ENCODE measurements at regions not wholly inside any gene's neighbourhood (a gene's known extent, or its start where the extent isn't known, plus 50 kb on each side); places are given as distances from the start of the nearest gene placed in this dataset.

DNA sequence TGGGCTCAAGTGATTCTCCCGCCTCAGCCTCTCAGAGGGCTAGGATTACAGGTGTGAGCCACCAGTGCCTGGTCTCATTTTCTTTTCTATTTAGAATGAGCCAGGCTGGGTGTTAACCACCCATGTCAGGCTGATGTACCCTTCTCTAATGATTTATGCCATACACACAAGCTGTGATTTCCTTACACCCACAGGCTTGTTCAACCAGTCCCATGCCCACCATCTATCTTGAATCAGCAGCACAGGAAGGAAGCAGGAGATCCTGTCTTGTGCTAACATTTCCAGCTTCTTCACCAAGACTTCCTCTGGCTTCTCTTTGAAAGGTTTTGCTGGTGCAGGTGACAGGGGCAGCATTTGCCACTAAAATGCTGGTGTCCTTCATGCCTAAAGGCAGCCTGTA, 176.4 kb downstream of the GATA3 start:
- no peak overlapping the region for H2AFZ ChIP-seq (ENCODE audit: low read depth, low read length)
- H3K27ac ChIP-seq (ENCODE audit: insufficient read depth, low read depth, low read length) = no peak overlapping the region
- dilution Hi-C loops (cut with MboI; ENCODE audit: extremely low pct_ligation_motif_present, low sequenced_read_pairs) (no loop called here), intact Hi-C loops (cut with micrococcal nuclease) (no loop called here)
- H3K79me2 ChIP-seq (ENCODE audit: control insufficient read depth, insufficient read depth, low read length) = no peaks in the 10 kb centered on the region
- H3K9me3 ChIP-seq (replicated peaks; ENCODE audit: control insufficient read depth, insufficient read depth, low read length) = no peaks in the 10 kb centered on the region
- FAIRE-seq (no peak), DNase-seq (ENCODE audit: low read depth, low spot score) (no peak)
- H3K27me3 ChIP-seq (ENCODE audit: control insufficient read depth in 2 of 2, insufficient read depth in 2 of 2, low read length in 2 of 2) = no peaks in the 10 kb centered on the region
- ChIA-PET POLR2A (no interaction called here), CTCF (no interaction called here)
- no TSS peak for BruUV-seq (replicated peaks)
- H3K36me3 ChIP-seq (ENCODE audit: control insufficient read depth in 2 of 2, extremely low read depth in 1 of 2, insufficient read depth in 2 of 2, low read length in 2 of 2) = no peaks in the 10 kb centered on the region
- no peak overlapping the region for H3K4me3 ChIP-seq (replicated peaks in 1 of 3; ENCODE audit: insufficient read depth in 1 of 3, low read depth in 1 of 3, low read length in 3 of 3)
- no peak overlapping the region for H3K9ac ChIP-seq (replicated peaks; ENCODE audit: extremely low read depth, insufficient read depth, low read length)
- H3K9me1 ChIP-seq (replicated peaks; ENCODE audit: control insufficient read depth, extremely low read depth, insufficient read depth, low read length) = no peaks in the 10 kb centered on the region
- TF ChIP-seq POLR2A (IDR thresholded peaks at IDR 0.05; ENCODE audit: low read depth, low read length) = no peak
- no peak for TF ChIP-seq EZH2 (IDR thresholded peaks at IDR 0.05; ENCODE audit: borderline replicate concordance, low read depth, low read length, severe bottlenecking)
- TF ChIP-seq, protein P1, sequence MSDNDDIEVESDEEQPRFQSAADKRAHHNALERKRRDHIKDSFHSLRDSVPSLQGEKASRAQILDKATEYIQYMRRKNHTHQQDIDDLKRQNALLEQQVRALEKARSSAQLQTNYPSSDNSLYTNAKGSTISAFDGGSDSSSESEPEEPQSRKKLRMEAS (IDR thresholded peaks at IDR 0.05; ENCODE audit: insufficient read depth, insufficient read length) = no peak
- TF ChIP-seq JUN (IDR thresholded peaks at IDR 0.05; ENCODE audit: borderline replicate concordance, insufficient read depth, insufficient read length, low read depth) = no peak
- TF ChIP-seq GATA2 (IDR thresholded peaks at IDR 0.05; ENCODE audit: insufficient read depth, insufficient read length, low read depth, low read length) = no peak
- TF ChIP-seq MYC (IDR thresholded peaks at IDR 0.05; ENCODE audit: low read depth, low read length) = no peak
- no peak for TF ChIP-seq POLR2AphosphoS5 (IDR thresholded peaks at IDR 0.05; ENCODE audit: insufficient read depth, low read depth, low read length)
- no peak for TF ChIP-seq FOS (IDR thresholded peaks at IDR 0.05; ENCODE audit: borderline replicate concordance, insufficient read depth, low read length)
- TF ChIP-seq, protein P2, sequence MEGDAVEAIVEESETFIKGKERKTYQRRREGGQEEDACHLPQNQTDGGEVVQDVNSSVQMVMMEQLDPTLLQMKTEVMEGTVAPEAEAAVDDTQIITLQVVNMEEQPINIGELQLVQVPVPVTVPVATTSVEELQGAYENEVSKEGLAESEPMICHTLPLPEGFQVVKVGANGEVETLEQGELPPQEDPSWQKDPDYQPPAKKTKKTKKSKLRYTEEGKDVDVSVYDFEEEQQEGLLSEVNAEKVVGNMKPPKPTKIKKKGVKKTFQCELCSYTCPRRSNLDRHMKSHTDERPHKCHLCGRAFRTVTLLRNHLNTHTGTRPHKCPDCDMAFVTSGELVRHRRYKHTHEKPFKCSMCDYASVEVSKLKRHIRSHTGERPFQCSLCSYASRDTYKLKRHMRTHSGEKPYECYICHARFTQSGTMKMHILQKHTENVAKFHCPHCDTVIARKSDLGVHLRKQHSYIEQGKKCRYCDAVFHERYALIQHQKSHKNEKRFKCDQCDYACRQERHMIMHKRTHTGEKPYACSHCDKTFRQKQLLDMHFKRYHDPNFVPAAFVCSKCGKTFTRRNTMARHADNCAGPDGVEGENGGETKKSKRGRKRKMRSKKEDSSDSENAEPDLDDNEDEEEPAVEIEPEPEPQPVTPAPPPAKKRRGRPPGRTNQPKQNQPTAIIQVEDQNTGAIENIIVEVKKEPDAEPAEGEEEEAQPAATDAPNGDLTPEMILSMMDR (IDR thresholded peaks at IDR 0.05; ENCODE audit: extremely low read depth in 1 of 2, insufficient read depth in 1 of 2, low read depth in 1 of 2, low read length in 2 of 2) = no peak
- H4K20me1 ChIP-seq (replicated peaks; ENCODE audit: control insufficient read depth, extremely low read depth, insufficient read depth, low read length) = no peaks in the 10 kb centered on the region
- H3K4me1 ChIP-seq (ENCODE audit: control insufficient read depth, extremely low read depth, insufficient read depth, low read length) = no peaks in the 10 kb centered on the region
- no peak overlapping the region for H3K4me2 ChIP-seq (ENCODE audit: insufficient read depth, low read length)

All from endothelial cell of umbilical vein (primary cell).